Adipocyte (in vitro differentiated cells): ENCODE measurements at regions not wholly inside any gene's neighbourhood (a gene's known extent, or its start where the extent isn't known, plus 50 kb on each side); places are given as distances from the start of the nearest gene placed in this dataset.
"Not testable (repeated sequence)": the region's sequence is repeated elsewhere in the genome, so short reads cannot be mapped to it uniquely, and the experiment has no call there.

Source experiments
- DNase-seq: peaks from one replicate; pipeline ENCODE4 v3.0.0-alpha.2; 2015; ENCODE audit warnings: low read depth
- H3K27me3 ChIP-seq: replicated peaks from 2 replicates; pipeline ENCODE4 v1.7.0; 2013; ENCODE audit warnings: mild to moderate bottlenecking, low read length, moderate library complexity; ENCODE audit not compliant: control insufficient read depth, insufficient read depth
- H3K36me3 ChIP-seq: 2 replicates; pipeline ENCODE4 v1.7.0; 2013; ENCODE audit warnings: low read length, mild to moderate bottlenecking, moderate library complexity; ENCODE audit not compliant: control insufficient read depth, insufficient read depth, severe bottlenecking
- H3K4me1 ChIP-seq: 2 replicates; pipeline ENCODE4 v1.7.0; 2013; ENCODE audit warnings: mild to moderate bottlenecking, low read length, moderate library complexity; ENCODE audit not compliant: control insufficient read depth, insufficient read depth
- H3K4me3 ChIP-seq: 2 replicates; pipeline ENCODE4 v1.7.0; 2013; ENCODE audit warnings: mild to moderate bottlenecking, low read length, moderate library complexity
- H3K9ac ChIP-seq: 2 replicates; pipeline ENCODE4 v1.7.0; 2013; ENCODE audit warnings: mild to moderate bottlenecking, low read length, moderate library complexity
- H3K9me3 ChIP-seq: 2 replicates; pipeline ENCODE4 v1.7.0; 2013; ENCODE audit warnings: mild to moderate bottlenecking, low read length, moderate library complexity; ENCODE audit not compliant: control insufficient read depth

- Histone ChIP-seq H3K9ac (no peak overlapping the region), H3K4me1 (no peaks in the 10 kb centered on the region), H3K27me3 (no peaks in the 10 kb centered on the region), H3K9me3 (no peaks in the 10 kb centered on the region), H3K4me3 (no peak overlapping the region), H3K36me3 (no peaks in the 10 kb centered on the region)
- DNase-seq: no peak
Observed at GRCh38 chr11:92168936-92169335, 55.7 kb upstream of the FAT3 start.

- Histone ChIP-seq H3K36me3 (no peaks in the 10 kb centered on the region), H3K9me3 (no peaks in the 10 kb centered on the region), H3K4me3 (no peak overlapping the region), H3K9ac (no peak overlapping the region), H3K4me1 (no peaks in the 10 kb centered on the region), H3K27me3 (no peaks in the 10 kb centered on the region)
- DNase-seq: no peak
Observed at GRCh38 chr11:92167571-92167970, 57.0 kb upstream of the FAT3 start.

- Histone ChIP-seq H3K9me3 (no peaks in the 10 kb centered on the region), H3K4me3 (no peak overlapping the region), H3K36me3 (no peaks in the 10 kb centered on the region), H3K4me1 (no peaks in the 10 kb centered on the region), H3K27me3 (no peaks in the 10 kb centered on the region), H3K9ac (no peak overlapping the region)
- no peak for DNase-seq
Observed at GRCh38 chr11:92166335-92166734, 58.3 kb upstream of the FAT3 start.

GRCh38 chr11:92163879-92164278 lies 60.7 kb upstream of the FAT3 start:
- H3K4me3 ChIP-seq: no peak overlapping the region
- no peaks in the 10 kb centered on the region for H3K4me1 ChIP-seq
- H3K27me3 ChIP-seq: no peaks in the 10 kb centered on the region
- H3K36me3 ChIP-seq: no peaks in the 10 kb centered on the region
- no peaks in the 10 kb centered on the region for H3K9me3 ChIP-seq
- DNase-seq: no peak
- no peak overlapping the region for H3K9ac ChIP-seq

GRCh38 chr11:92162776-92163175 lies 61.8 kb upstream of the FAT3 start:
- DNase-seq: no peak
- Histone ChIP-seq H3K4me1 (no peaks in the 10 kb centered on the region), H3K9me3 (no peaks in the 10 kb centered on the region), H3K9ac (no peak overlapping the region), H3K27me3 (no peaks in the 10 kb centered on the region), H3K4me3 (no peak overlapping the region), H3K36me3 (no peaks in the 10 kb centered on the region)

GRCh38 chr11:92159931-92160330 lies 64.7 kb upstream of the FAT3 start:
- Histone ChIP-seq H3K4me1 (no peaks in the 10 kb centered on the region), H3K9me3 (no peaks in the 10 kb centered on the region), H3K9ac (no peak overlapping the region), H3K4me3 (no peak overlapping the region), H3K27me3 (no peaks in the 10 kb centered on the region), H3K36me3 (no peaks in the 10 kb centered on the region)
- DNase-seq: no peak

- not testable (repeated sequence) for H3K4me1 ChIP-seq, DNase-seq, H3K9ac ChIP-seq, H3K4me3 ChIP-seq, H3K27me3 ChIP-seq, H3K9me3 ChIP-seq, H3K36me3 ChIP-seq
Observed at GRCh38 chr11:92157390-92157789, 67.2 kb upstream of the FAT3 start.

- H3K4me1 ChIP-seq: no peaks in the 10 kb centered on the region
- no peak overlapping the region for H3K9ac ChIP-seq
- H3K4me3 ChIP-seq: no peak overlapping the region
- H3K27me3 ChIP-seq: no peaks in the 10 kb centered on the region
- H3K9me3 ChIP-seq: no peaks in the 10 kb centered on the region
- DNase-seq: no peak
- no peaks in the 10 kb centered on the region for H3K36me3 ChIP-seq
Observed at GRCh38 chr11:92154611-92155010, 70.0 kb upstream of the FAT3 start.

- Histone ChIP-seq H3K4me1 (no peaks in the 10 kb centered on the region), H3K36me3 (no peaks in the 10 kb centered on the region), H3K9ac (no peak overlapping the region), H3K4me3 (no peak overlapping the region), H3K27me3 (peaks cover under 1% of the 10 kb centered on the region), H3K9me3 (no peaks in the 10 kb centered on the region)
- no peak for DNase-seq
Observed at GRCh38 chr11:92154110-92154509, 70.5 kb upstream of the FAT3 start.

- DNase-seq: no peak
- Histone ChIP-seq H3K27me3 (peaks cover 5% of the 10 kb centered on the region), H3K9me3 (no peaks in the 10 kb centered on the region), H3K36me3 (no peaks in the 10 kb centered on the region), H3K4me3 (no peak overlapping the region), H3K4me1 (no peaks in the 10 kb centered on the region), H3K9ac (no peak overlapping the region)
Observed at GRCh38 chr11:92153542-92153941, 71.1 kb upstream of the FAT3 start.

GRCh38 chr11:92152245-92152644 lies 72.4 kb upstream of the FAT3 start:
- Histone ChIP-seq H3K36me3 (no peaks in the 10 kb centered on the region), H3K4me3 (no peak overlapping the region), H3K4me1 (no peaks in the 10 kb centered on the region), H3K27me3 (peaks cover 5% of the 10 kb centered on the region), H3K9ac (no peak overlapping the region), H3K9me3 (no peaks in the 10 kb centered on the region)
- no peak for DNase-seq

GRCh38 chr11:92149996-92150395 lies 74.6 kb upstream of the FAT3 start:
- Histone ChIP-seq H3K36me3 (no peaks in the 10 kb centered on the region), H3K9me3 (no peaks in the 10 kb centered on the region), H3K27me3 (peaks cover 5% of the 10 kb centered on the region), H3K9ac (no peak overlapping the region), H3K4me3 (no peak overlapping the region), H3K4me1 (no peaks in the 10 kb centered on the region)
- DNase-seq: no peak
